Middle frontal gyrus (tissue), 1 donor: ENCODE measurements at regions not wholly inside any gene's neighbourhood (a gene's known extent, or its start where the extent isn't known, plus 50 kb on each side); places are given as distances from the start of the nearest gene placed in this dataset.

Experiments
- DNase-seq: peaks from one replicate; pipeline ENCODE4 v3.0.0-alpha.2; 2015; ENCODE audit warnings: low spot score; ENCODE audit errors: extremely low spot score

- no peak for DNase-seq
Measured at GRCh38 chr13:106637519-106637918, 69.6 kb upstream of the ARGLU1 start.

DNA sequence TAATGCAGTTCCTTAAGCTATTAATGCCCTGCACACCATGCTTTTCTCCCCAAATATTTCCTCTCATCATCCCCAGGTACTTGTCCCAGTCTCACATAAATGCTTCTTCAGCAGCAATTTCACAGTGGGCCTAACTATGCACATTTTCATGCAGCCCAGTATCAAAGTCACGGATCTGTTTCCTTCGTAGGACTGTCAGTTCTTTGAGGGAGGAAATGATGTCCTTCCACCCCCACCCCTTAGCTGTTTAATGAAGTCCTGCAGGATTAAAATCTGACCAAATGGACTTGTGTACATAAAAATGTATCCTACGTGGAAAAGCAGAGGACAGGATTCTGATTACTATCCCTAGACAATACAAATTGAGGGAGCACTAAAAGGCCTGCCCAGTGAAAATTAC, 68.6 kb upstream of the ARGLU1 start:
- no peak for DNase-seq

DNA sequence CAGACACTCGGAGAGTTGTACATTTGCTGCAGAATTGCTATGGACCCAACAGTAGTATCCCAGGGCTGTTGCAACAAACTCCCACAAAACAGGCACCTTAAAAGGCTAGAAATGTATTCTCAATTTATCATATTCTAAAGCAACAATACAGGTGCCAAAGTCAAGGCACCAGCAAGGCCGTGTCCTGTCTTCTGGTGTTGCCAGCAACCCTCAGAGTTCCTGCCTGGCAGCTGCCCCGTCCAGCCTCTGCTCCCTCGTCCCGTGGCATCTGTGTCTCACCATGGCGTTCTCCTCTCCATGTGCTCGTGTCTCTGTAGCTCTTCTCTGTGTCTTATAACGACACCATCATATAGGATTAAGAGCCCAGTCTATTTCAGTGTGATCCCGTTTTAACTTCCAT, 67.7 kb upstream of the ARGLU1 start:
- DNase-seq = no peak

GRCh38 chr13:106633321-106633720, 65.4 kb upstream of the ARGLU1 start:
- peak; percentile 15 for DNase-seq

GRCh38 chr13:106630650-106631049, 62.7 kb upstream of the ARGLU1 start:
- DNase-seq = no peak

- no peak for DNase-seq
Measured at GRCh38 chr13:106630162-106630561, 62.2 kb upstream of the ARGLU1 start.

DNA sequence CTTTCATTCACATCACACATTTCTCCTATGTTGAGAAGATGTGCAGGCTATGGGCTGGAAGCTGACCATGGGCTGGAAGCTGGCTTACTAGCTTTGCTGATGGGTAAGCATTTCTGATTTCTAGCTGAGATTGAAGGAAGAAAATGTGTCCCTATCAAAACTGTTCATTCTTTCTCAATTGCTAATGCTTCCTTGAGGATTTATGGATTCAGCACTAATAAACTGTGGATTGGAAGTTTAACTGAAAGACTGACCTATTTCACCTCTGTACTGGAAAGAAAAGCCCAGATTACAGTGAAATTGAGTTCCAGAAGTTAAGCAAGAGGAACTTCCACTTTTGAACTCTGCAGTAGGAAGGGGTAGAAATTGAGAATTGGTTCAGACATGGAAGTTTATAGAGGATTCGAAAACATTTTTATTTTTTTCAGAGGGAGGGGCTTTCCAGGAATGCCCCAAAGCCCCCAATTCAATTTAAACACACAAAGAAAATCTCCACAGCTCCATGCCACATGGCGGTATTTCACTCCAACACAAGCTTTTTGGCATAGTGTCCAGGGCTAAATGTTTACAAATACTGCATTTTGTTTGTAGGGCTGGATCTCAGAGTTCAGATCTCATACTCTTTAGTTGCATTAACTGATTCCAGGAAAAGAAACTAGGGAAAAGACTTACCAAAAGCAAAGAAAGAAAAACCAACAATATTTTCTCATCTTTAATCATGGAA, 61.2 kb upstream of the ARGLU1 start:
- DNase-seq = no peak

GRCh38 chr13:106626473-106626872, 58.5 kb upstream of the ARGLU1 start:
- DNase-seq = no peak

- DNase-seq = no peak
Measured at GRCh38 chr13:106625578-106625977, 57.6 kb upstream of the ARGLU1 start.

DNA sequence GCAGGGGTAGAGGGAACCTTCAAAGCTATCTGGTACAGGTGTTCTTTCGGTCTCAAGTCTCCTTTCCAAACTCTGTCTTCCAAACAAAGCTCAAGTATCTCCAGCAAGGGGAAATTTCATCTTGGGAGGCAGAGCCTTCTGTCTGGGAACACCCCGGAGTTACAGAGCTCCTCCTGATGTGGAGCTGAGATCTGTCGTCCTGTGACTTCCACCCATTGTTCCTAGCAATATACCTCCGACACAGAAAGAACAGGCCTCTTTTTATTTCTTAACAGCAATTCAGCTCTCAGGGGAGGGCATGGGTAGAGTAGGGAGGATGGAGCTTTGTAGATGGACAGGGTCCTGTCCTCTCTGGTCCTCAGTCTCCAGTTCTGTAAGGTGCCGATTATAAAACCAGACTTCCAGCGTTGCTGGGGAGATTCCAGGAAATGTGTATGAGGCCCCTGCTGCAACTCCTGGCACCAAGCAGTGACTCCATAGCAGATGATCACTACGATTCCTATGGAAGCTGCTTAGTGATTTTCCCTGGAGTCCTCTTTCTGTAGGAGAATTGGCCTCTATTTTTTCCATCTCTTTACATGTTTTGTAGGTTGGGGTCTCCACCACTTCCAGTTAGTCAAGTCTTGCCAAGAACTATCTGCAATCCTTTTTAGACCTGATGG, 56.0 kb upstream of the ARGLU1 start:
- DNase-seq = no peak

DNA sequence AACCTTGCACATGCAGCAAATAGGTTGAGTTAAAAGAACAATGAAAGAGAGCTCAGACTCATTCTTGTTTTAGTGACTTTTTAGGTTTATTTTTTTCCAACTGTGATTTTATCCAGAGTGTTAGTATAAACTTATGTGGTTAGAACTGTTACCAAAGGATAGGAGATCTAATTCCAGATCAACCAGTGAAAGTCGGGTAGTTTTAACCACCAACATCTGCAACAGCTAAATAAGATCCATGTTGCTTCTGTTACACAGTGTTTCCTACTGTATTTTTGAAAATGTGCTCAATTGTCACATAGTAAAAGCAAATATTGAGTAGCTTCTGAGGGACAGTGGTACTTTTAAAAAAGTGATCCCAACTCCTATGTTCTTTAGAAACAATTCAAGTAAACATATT, 53.9 kb upstream of the ARGLU1 start:
- DNase-seq = no peak

GRCh38 chr13:106619688-106620555, 52.0 kb upstream of the ARGLU1 start:
- peak; percentile 13 for DNase-seq
